BJ (cell line): ENCODE measurements at regions not wholly inside any gene's neighbourhood (a gene's known extent, or its start where the extent isn't known, plus 50 kb on each side); places are given as distances from the start of the nearest gene placed in this dataset.

Experiments used
- CTCF ChIA-PET: fragments of 350-600 bp; formaldehyde crosslinking; extraction: SDS; loops from one replicate; lab custom pipeline; 2021; ENCODE audit warnings: antibody characterized with exemption, inconsistent platforms; lab: Yijun Ruan, JAX
- POLR2A ChIA-PET: fragments of 300-600 bp; sonication (Branson Sonifier 250); formaldehyde crosslinking; extraction: SDS; loops from one replicate; lab custom pipeline; 2021; ENCODE audit warnings: antibody characterized with exemption; lab: Charles Lee
- DNase-seq: peaks from one replicate; pipeline ENCODE4 v3.0.0-alpha.2; 2011; ENCODE audit warnings: low read depth
- H3K27me3 ChIP-seq: 2 replicates; pipeline ENCODE4 v1.6.0; 2011; ENCODE audit warnings: low read length; ENCODE audit not compliant: control insufficient read depth, insufficient read depth
- H3K36me3 ChIP-seq: 2 replicates; pipeline ENCODE4 v1.5.1; 2011; ENCODE audit warnings: low read length; ENCODE audit not compliant: control insufficient read depth, insufficient read depth
- H3K4me3 ChIP-seq: 2 replicates; pipeline ENCODE4 v1.5.1; 2011; ENCODE audit warnings: low read depth, mild to moderate bottlenecking, control low read depth, low read length
- CTCF ChIP-seq: IDR thresholded peaks from 2 replicates; pipeline ENCODE4 v1.5.1; 2011; ENCODE audit warnings: low read depth, mild to moderate bottlenecking, control low read depth, inconsistent platforms, low read length, moderate library complexity; ENCODE audit not compliant: insufficient read depth

DNA sequence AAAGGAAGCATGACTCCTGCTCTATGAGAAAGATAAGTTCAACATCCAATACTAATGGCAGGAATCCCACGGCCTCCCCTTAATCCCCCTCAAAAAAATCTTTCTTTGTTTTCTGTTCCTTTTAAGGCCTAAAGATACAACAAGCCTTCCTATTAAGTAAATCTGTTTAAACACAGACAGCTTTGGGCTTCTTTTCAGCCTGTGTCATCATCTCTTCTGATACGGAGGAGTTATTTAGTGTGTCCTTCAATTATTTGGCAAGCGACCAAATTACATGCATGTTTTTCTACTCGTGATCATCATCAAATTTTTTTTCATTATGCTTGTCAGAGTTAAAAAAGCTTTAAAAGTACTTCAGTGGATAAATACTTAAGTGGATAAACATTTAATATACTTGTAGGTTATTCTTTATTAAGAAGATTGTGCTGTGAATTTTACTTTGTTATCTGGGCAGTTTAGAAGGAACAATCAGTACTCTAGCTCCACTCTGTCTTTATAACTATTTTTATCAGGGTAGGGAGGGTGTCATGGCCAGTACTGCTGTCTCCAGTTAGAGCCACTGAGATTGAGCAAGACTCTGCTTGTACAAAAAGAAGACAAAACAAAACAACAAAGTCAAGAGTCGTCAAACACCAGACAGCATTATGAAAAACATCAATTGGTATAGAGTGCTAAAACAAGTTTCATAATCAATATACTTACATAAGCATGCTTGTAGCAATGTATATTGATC is 210.7 kb downstream of the PRR32 start:
- POLR2A ChIA-PET, result no interaction called here
- CTCF ChIA-PET, result no interaction called here
- DNase-seq, result no peak
- no peaks in the 10 kb centered on the region for H3K27me3 ChIP-seq
- no peak for TF ChIP-seq CTCF
- no peak overlapping the region for H3K4me3 ChIP-seq
- H3K36me3 ChIP-seq, result no peaks in the 10 kb centered on the region

GRCh38 chrX:127037159-127037558 is 217.6 kb downstream of the PRR32 start:
- no peak for TF ChIP-seq CTCF
- H3K36me3 ChIP-seq, result no peaks in the 10 kb centered on the region
- DNase-seq, result no peak
- no peak overlapping the region for H3K4me3 ChIP-seq
- CTCF ChIA-PET, result no interaction called here
- H3K27me3 ChIP-seq, result no peaks in the 10 kb centered on the region
- POLR2A ChIA-PET, result no interaction called here

DNA sequence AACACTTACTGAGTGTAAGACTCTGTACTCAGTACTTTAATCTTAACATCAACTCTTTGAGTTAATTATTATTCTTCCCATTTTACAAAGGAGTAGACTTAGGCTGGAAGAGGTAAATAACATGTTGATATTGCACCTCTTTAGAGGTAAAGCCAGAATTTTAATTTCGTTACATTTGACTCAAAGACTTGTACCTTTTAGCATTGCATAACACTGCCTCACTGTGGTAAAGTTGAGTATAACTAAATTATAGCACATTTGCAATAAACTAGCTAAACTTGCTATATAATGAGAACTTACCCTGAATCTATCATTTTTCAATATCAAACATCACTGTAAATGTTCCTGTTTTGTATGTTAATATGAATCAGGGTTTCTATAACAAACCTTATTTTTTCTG is 218.5 kb downstream of the PRR32 start:
- no peak for TF ChIP-seq CTCF
- no peak overlapping the region for H3K4me3 ChIP-seq
- no peaks in the 10 kb centered on the region for H3K36me3 ChIP-seq
- H3K27me3 ChIP-seq, result no peaks in the 10 kb centered on the region
- POLR2A ChIA-PET, result no interaction called here
- DNase-seq, result no peak
- CTCF ChIA-PET, result no interaction called here

DNA sequence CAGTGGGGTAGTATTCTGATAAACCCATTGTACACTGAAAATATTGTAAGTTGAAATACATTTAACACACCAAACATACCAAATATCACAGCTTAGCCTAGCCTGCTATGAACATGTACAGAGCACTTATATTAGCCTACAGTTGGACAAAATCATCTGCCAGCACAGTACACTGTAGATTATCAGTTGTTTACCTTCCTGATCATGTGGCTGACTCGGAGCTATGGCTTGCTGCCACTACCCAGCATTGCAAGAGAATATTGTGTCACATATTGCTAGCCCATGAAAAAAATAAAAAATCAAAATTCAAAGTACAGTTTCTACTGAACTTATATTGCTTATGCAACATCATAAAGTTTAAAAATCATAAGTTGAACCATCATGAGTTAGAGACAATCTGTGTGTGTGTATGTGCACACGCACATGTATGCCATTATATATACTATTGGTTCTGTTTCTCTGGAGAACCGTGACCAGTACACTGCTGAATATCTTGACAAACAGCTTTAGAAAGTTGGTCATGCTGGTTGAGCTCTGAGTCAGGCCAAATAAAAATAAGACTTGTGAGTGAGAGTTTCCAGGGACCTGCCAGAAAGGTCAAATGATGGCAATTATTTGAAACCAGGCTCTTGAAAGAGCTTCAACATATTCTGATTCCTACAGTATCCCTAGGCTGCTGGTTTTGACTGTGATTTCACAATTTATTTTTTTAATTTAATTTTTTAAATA is 238.5 kb downstream of the PRR32 start:
- POLR2A ChIA-PET, result no interaction called here
- H3K4me3 ChIP-seq, result no peak overlapping the region
- DNase-seq, result no peak
- TF ChIP-seq CTCF, result no peak
- H3K36me3 ChIP-seq, result no peaks in the 10 kb centered on the region
- CTCF ChIA-PET, result no interaction called here
- H3K27me3 ChIP-seq, result no peaks in the 10 kb centered on the region

- no peak for DNase-seq
- no peaks in the 10 kb centered on the region for H3K36me3 ChIP-seq
- CTCF ChIA-PET, result no interaction called here
- no peaks in the 10 kb centered on the region for H3K27me3 ChIP-seq
- no peak overlapping the region for H3K4me3 ChIP-seq
- TF ChIP-seq CTCF, result no peak
- POLR2A ChIA-PET, result no interaction called here
These were observed 266.4 kb downstream of the PRR32 start for GRCh38 chrX:127085939-127086338.
